Amniotic epithelial cell (primary cell): ENCODE measurements at regions not wholly inside any gene's neighbourhood (a gene's known extent, or its start where the extent isn't known, plus 50 kb on each side); places are given as distances from the start of the nearest gene placed in this dataset.
"Not testable (repeated sequence)": the region's sequence is repeated elsewhere in the genome, so short reads cannot be mapped to it uniquely, and the experiment has no call there.

Experiments used
- DNase-seq: peaks from one replicate; pipeline ENCODE4 v3.0.0-alpha.2; 2010; ENCODE audit warnings: low read depth

- not testable (repeated sequence) for DNase-seq
Observed at GRCh38 chrX:85529141-85529540, 149.7 kb upstream of the POF1B start.

DNA sequence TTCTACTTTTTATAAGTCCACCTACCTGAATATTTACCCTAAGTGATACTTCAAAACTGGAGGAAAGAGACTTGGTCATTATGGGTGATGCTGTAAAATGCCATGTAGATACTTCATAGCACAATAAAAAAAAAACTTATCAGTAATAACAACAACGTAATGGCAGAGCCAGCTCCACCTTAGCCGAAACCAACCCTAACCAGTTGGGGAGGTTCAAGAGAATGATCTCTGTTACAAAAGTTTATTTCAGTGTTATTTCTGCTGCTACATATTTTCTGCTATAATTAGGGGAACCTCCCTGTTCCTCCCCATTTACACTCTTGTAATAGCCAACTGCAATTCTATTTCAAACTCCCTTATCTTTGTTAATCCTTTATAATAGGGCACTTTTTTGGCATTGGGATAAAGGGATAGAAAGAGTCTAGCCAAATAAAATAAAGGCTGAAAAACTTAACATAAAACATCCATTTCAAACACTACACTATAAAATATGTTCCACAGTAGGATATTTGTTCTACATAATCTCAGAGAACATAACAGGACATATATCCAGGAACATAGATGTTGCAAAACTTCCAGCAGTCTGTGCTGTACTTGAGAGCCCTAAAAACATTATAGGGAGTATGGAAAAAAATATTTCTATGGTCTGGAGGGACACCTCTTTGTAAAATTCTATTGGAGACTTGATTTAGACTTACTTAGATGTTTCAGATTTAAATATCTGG lies 138.7 kb upstream of the POF1B start:
- no peak for DNase-seq

- no peak for DNase-seq
Observed at GRCh38 chrX:85516131-85516530, 136.7 kb upstream of the POF1B start.

DNA sequence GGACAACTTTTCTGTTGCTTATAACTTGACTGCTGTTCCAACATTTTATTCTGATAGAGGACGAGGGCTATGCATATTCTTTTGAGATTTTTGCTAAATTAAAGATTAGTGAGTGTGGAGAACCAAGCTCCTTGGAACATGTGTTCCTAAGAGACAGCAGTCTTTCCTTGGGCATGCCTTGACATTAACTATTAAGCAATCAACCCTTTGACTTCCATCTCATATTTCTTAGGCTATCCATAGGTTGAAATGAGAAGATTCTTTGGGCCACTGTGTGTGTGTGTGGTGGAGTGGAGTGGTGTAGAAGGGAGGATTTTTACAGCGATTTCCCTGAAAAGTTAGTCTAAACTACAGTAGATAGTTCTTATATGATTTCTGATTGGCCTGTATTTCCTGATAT lies 127.4 kb upstream of the POF1B start:
- no peak for DNase-seq

GRCh38 chrX:85505801-85506200 lies 126.3 kb upstream of the POF1B start:
- no peak for DNase-seq

- no peak for DNase-seq
Observed at GRCh38 chrX:85504381-85504780, 124.9 kb upstream of the POF1B start.

DNA sequence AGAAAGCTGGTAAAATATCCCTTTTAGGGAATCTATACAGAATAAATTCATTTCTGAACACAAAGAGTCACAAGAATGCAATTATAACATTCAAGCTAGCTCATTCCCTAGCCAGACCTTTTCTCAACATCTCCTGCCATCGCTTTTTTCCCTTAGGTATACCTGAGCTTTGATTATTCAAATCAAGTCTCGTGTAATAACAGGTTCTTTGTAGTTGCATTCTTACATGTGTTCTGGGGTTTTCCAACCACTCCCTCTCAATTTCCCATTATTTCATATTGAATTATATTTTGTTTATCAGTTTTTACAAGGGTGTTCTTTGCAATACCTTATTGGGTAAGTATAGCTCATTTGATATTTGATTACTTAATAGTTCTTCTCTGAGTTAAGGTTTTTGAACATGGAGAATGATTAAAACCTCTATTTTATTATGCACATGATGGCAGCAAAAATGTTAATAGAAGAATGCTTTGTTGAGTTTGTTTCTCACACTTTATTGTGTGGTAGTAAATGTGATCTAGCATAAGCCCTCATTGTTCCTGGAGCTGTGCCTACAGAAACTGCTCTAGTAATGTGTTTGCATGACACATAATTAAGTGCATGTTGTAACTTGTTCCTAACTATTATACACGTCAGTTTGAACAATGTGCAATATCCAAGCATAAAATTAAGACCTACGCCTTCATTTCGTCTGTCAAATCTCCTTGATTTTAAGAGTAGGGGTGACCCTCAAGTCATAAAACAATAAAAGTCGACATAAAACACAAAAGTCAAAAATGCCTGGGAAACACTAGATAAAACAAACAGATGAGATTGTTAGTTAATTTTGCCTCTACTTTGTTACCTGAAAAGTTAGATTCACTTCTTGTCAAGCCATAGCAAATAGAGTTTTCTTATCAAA lies 124.0 kb upstream of the POF1B start:
- DNase-seq = no peak

DNA sequence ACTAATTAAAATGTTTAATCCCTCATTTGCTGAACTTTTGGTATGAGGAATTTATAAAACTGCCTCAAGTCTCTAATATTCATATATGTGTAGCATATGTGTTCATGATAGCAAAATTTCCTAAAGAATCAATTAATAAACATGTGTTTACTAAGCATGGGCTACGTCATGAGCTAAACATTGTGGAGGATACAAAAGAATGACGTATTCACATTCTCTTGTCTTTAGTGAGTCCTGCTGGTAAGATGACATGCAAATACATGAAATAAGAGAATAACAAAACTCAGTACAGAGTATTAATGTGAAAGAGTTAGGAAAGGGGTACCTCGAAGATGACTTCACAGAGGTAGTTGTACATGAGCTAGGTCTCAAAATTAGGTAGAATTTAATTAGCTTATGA lies 121.9 kb upstream of the POF1B start:
- DNase-seq = no peak

DNA sequence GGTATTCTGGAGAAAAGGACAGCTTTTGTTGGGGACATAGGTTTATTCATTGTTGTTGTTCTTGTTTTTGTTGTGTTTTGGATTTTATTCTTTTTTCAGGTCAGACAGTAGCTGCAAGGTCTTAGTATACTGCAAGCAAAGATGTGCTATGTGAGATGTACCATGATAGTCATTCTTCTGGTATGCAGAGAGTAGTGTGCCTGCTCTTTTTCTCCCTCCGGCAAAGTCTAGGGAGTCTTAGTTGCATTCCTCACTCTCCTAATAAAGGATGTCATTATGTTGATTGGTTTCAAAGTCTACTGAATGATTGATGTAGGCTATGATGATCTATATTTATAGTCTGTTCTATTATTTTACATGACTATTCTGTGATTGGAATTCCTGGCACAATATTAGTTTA lies 119.9 kb upstream of the POF1B start:
- no peak for DNase-seq

- DNase-seq = no peak
Observed at GRCh38 chrX:85493821-85494220, 114.4 kb upstream of the POF1B start.

DNA sequence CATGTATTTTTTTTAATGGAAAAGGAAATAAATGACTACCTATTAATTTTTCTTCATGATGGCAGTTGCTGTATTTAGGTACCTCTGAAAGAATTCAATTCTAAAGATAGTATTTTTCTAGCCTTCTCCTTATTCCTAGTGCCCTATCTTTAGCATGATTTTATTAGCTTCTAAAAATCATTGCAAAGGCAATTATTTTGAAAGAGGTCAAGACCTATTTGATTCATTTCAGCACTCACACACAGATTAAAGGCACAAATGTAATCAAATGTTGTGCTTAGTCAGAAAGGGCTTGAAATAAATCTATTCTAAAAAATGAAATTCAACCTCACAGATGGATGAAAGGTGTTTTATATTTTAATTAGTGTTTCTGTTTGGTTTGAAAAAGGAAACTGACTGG lies 74.8 kb upstream of the POF1B start:
- DNase-seq = no peak

DNA sequence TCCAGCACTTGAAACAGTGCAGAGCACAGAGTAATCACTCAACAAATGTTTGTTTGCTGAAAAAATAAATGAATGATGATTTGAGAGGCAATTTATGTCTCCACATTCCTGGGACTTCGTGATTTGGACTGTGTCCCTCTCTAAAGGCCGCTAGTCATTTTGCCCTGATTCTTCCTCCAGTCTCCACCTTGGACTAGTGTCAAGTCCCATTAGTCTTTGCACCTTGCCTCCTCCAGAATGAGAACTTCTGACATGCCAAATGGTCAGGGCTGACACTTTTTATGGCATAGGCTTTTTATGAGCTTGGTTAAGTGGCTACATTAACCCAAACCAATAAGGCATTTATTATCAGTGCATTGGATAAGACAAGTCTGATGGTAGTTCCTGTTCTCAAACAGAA lies 65.1 kb upstream of the POF1B start:
- DNase-seq = no peak
